Neural cell (in vitro differentiated cells): ENCODE measurements at regions not wholly inside any gene's neighbourhood (a gene's known extent, or its start where the extent isn't known, plus 50 kb on each side); places are given as distances from the start of the nearest gene placed in this dataset.

Experiments used
- EP300 ChIP-seq: fragments of 450-650 bp; conservative IDR thresholded peaks from 2 replicates; pipeline ENCODE4 v1.6.1; 2014; ENCODE audit warnings: antibody characterized with exemption, mild to moderate bottlenecking, moderate library complexity; ENCODE audit not compliant: poor library complexity, severe bottlenecking
- EZH2 ChIP-seq: fragments of 200-600, 300-800 bp; shearing (Covaris generic), sonication (generic); IDR thresholded peaks from 2 replicates; pipeline ENCODE4 v1.6.1; 2014; ENCODE audit warnings: antibody characterized with exemption, low read length, borderline replicate concordance, mild to moderate bottlenecking; ENCODE audit not compliant: insufficient read depth, poor library complexity, severe bottlenecking
- POLR2AphosphoS5 ChIP-seq: IDR thresholded peaks from 2 replicates; pipeline ENCODE4 v1.6.1; 2012
- SMC3 ChIP-seq: fragments of 450-650 bp; conservative IDR thresholded peaks from 2 replicates; pipeline ENCODE4 v1.6.1; 2014; ENCODE audit warnings: antibody characterized with exemption, mild to moderate bottlenecking, moderate library complexity; ENCODE audit not compliant: poor library complexity
- TF ChIP-seq, protein P1 (sequence below): fragments of 450-650 bp; IDR thresholded peaks from 2 replicates; pipeline ENCODE4 v1.5.1; 2014; ENCODE audit warnings: antibody characterized with exemption, mild to moderate bottlenecking, moderate library complexity; ENCODE audit not compliant: poor library complexity, severe bottlenecking

DNA sequence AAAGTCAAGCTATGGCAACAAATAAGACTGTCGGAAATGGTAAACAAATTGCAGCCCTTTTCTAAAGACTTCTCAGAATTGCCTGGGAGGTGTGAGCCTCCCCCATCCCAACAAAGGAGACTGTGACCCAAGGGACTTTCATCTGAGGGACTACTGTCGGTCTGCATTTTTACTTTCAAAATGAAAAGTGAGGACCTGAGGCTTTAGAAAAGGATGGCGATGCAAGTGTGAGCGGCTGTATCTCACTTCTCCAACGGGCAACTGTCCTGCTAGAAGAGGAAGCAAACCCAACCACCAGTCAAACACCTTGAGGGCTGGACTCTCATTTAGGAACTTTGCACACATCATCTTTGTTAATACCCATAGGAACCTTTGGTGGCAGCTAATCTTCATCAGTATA lies 62.6 kb upstream of the CLNK start:
- TF ChIP-seq EZH2 (no peak), POLR2AphosphoS5 (no peak), EP300 (no peak), SMC3 (no peak)
- TF ChIP-seq, protein P1, sequence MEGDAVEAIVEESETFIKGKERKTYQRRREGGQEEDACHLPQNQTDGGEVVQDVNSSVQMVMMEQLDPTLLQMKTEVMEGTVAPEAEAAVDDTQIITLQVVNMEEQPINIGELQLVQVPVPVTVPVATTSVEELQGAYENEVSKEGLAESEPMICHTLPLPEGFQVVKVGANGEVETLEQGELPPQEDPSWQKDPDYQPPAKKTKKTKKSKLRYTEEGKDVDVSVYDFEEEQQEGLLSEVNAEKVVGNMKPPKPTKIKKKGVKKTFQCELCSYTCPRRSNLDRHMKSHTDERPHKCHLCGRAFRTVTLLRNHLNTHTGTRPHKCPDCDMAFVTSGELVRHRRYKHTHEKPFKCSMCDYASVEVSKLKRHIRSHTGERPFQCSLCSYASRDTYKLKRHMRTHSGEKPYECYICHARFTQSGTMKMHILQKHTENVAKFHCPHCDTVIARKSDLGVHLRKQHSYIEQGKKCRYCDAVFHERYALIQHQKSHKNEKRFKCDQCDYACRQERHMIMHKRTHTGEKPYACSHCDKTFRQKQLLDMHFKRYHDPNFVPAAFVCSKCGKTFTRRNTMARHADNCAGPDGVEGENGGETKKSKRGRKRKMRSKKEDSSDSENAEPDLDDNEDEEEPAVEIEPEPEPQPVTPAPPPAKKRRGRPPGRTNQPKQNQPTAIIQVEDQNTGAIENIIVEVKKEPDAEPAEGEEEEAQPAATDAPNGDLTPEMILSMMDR: no peak
